ENCODE measurements at regions not wholly inside any gene's neighbourhood (a gene's known extent, or its start where the extent isn't known, plus 50 kb on each side); places are given as distances from the start of the nearest gene placed in this dataset.

DNA sequence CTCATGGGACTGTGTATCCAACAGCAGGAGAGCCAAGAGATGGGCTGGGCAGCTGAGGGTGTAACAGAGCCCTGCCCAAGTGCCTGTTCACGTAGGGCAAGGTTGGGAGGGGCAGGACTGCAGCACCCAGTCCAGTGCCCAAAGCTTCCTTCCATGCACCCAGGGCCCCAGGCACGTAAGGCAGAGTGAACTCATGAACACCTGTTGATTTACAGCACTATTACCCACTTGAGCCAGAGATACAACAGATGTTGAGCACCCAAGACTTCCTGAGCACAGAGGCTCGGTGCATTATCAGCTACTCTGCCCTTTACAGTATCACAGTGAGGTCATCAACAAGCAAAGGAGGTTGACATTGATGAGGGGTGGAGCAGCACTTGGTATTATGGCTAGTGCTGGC, 50.2 kb upstream of the FHL2 start:
- Histone ChIP-seq H3K36me3 (ENCODE audit: control insufficient read depth, insufficient read depth, low read length) (no peaks in the 10 kb centered on the region), H3K27ac (ENCODE audit: low read length) (no peak overlapping the region), H3K9me3 (ENCODE audit: control insufficient read depth, insufficient read depth, low read length) (no peaks in the 10 kb centered on the region), H3K27me3 (ENCODE audit: control insufficient read depth, insufficient read depth, low read length) (peaks cover 2% of the 10 kb centered on the region), H3K4me3 (ENCODE audit: low read length) (no peak overlapping the region), H3K4me1 (ENCODE audit: control insufficient read depth, insufficient read depth, low read length) (no peaks in the 10 kb centered on the region)
- intact Hi-C loops (cut with micrococcal nuclease): no loop called here
- DNase-seq (no peak), ATAC-seq (no peak)
- Mint-ChIP-seq H3K27me3 (ENCODE audit: low read depth in 2 of 2) (peaks cover 4 to 17% of the 10 kb centered on the region in 2 donors), H3K36me3 (no peaks in the 10 kb centered on the region), H3K27ac (no peak overlapping the region), H3K4me3 (no peak overlapping the region), H3K9me3 (no peaks in the 10 kb centered on the region), H3K4me1 (no peaks in the 10 kb centered on the region)
- TF ChIP-seq, protein P1, sequence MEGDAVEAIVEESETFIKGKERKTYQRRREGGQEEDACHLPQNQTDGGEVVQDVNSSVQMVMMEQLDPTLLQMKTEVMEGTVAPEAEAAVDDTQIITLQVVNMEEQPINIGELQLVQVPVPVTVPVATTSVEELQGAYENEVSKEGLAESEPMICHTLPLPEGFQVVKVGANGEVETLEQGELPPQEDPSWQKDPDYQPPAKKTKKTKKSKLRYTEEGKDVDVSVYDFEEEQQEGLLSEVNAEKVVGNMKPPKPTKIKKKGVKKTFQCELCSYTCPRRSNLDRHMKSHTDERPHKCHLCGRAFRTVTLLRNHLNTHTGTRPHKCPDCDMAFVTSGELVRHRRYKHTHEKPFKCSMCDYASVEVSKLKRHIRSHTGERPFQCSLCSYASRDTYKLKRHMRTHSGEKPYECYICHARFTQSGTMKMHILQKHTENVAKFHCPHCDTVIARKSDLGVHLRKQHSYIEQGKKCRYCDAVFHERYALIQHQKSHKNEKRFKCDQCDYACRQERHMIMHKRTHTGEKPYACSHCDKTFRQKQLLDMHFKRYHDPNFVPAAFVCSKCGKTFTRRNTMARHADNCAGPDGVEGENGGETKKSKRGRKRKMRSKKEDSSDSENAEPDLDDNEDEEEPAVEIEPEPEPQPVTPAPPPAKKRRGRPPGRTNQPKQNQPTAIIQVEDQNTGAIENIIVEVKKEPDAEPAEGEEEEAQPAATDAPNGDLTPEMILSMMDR (IDR thresholded peaks at IDR 0.05): no peak
- 40% methylated on average over 3 of the region's 3 CpGs for WGBS (ENCODE audit: insufficient coverage)
